Neural cell (in vitro differentiated cells): ENCODE measurements at regions not wholly inside any gene's neighbourhood (a gene's known extent, or its start where the extent isn't known, plus 50 kb on each side); places are given as distances from the start of the nearest gene placed in this dataset.

Source experiments
- H2AFZ ChIP-seq: fragments of 200-600, 300-800 bp; sonication (generic), shearing (Covaris generic); 2 replicates; pipeline ENCODE4 v1.6.0; 2014; ENCODE audit warnings: low read depth, mild to moderate bottlenecking, antibody characterized with exemption, low read length, moderate library complexity
- H3F3A ChIP-seq: fragments of 200-600 bp; shearing (Covaris generic); 2 replicates; pipeline ENCODE4 v1.6.1; 2016; ENCODE audit warnings: mild to moderate bottlenecking, moderate library complexity, mixed read lengths, antibody characterized with exemption, low read length; ENCODE audit not compliant: insufficient read depth, poor library complexity, severe bottlenecking
- H3K27ac ChIP-seq: fragments of 200-600, 300-800 bp; sonication (generic), shearing (Covaris generic); 2 replicates; pipeline ENCODE4 v1.5.1; 2014; ENCODE audit warnings: mild to moderate bottlenecking, low read length, moderate library complexity
- H3K27me3 ChIP-seq: fragments of 300-800, 200-600 bp; sonication (generic), shearing (Covaris generic); 2 replicates; pipeline ENCODE4 v1.6.0; 2014; ENCODE audit warnings: mild to moderate bottlenecking, low read depth, low read length, moderate library complexity; ENCODE audit not compliant: insufficient read depth
- H3K36me3 ChIP-seq: fragments of 300-800, 200-600 bp; sonication (generic), shearing (Covaris generic); 2 replicates; pipeline ENCODE4 v1.5.1; 2014; ENCODE audit warnings: mild to moderate bottlenecking, antibody characterized with exemption, low read length, moderate library complexity; ENCODE audit not compliant: insufficient read depth
- H3K4me2 ChIP-seq: fragments of 300-800, 200-600 bp; sonication (generic), shearing (Covaris generic); 2 replicates; pipeline ENCODE4 v1.6.0; 2014; ENCODE audit warnings: mild to moderate bottlenecking, low read length
- H3K4me3 ChIP-seq: fragments of 300-800, 200-600 bp; sonication (generic), shearing (Covaris generic); 2 replicates; pipeline ENCODE4 v1.5.1; 2014; ENCODE audit warnings: mild to moderate bottlenecking, low read length, moderate library complexity
- H3K79me2 ChIP-seq: fragments of 200-600 bp; shearing (Covaris generic); replicated peaks from 2 replicates; pipeline ENCODE4 v1.6.0; 2014; ENCODE audit warnings: mild to moderate bottlenecking, low read length, moderate library complexity; ENCODE audit not compliant: insufficient read depth
- H3K9ac ChIP-seq: fragments of 300-800, 200-600 bp; sonication (generic), shearing (Covaris generic); 2 replicates; pipeline ENCODE4 v1.6.1; 2016; ENCODE audit warnings: mild to moderate bottlenecking, low read length, mixed read lengths
- H3K9me2 ChIP-seq: fragments of 200-600 bp; shearing (Covaris generic); 2 replicates; pipeline ENCODE4 v1.6.1; 2016; ENCODE audit warnings: mild to moderate bottlenecking, low read length, mixed read lengths; ENCODE audit not compliant: insufficient read depth
- H3K9me3 ChIP-seq: fragments of 200-600, 300-800 bp; sonication (generic), shearing (Covaris generic); 2 replicates; pipeline ENCODE4 v1.6.1; 2016; ENCODE audit warnings: mild to moderate bottlenecking, mixed run types, low read length, moderate library complexity, mixed read lengths
- H4K20me1 ChIP-seq: fragments of 200-600 bp; shearing (Covaris generic); 2 replicates; pipeline ENCODE4 v1.6.1; 2016; ENCODE audit warnings: mild to moderate bottlenecking, mixed run types; ENCODE audit not compliant: insufficient read depth
- CTCF ChIP-seq: fragments of 450-650 bp; IDR thresholded peaks from 2 replicates; pipeline ENCODE4 v1.5.1; 2014; ENCODE audit warnings: antibody characterized with exemption, mild to moderate bottlenecking, moderate library complexity; ENCODE audit not compliant: poor library complexity, severe bottlenecking
- EP300 ChIP-seq: fragments of 450-650 bp; conservative IDR thresholded peaks from 2 replicates; pipeline ENCODE4 v1.6.1; 2014; ENCODE audit warnings: antibody characterized with exemption, mild to moderate bottlenecking, moderate library complexity; ENCODE audit not compliant: poor library complexity, severe bottlenecking
- EZH2 ChIP-seq: fragments of 200-600, 300-800 bp; shearing (Covaris generic), sonication (generic); IDR thresholded peaks from 2 replicates; pipeline ENCODE4 v1.6.1; 2014; ENCODE audit warnings: antibody characterized with exemption, low read length, borderline replicate concordance, mild to moderate bottlenecking; ENCODE audit not compliant: insufficient read depth, poor library complexity, severe bottlenecking
- MXI1 ChIP-seq: fragments of 450-650 bp; conservative IDR thresholded peaks from 2 replicates; pipeline ENCODE4 v1.6.1; 2014; ENCODE audit warnings: antibody characterized with exemption, mild to moderate bottlenecking; ENCODE audit not compliant: poor library complexity, severe bottlenecking
- RAD21 ChIP-seq: fragments of 450-650 bp; conservative IDR thresholded peaks from 2 replicates; pipeline ENCODE4 v1.6.1; 2014; ENCODE audit warnings: antibody characterized with exemption, mild to moderate bottlenecking, moderate library complexity
- SMC3 ChIP-seq: fragments of 450-650 bp; conservative IDR thresholded peaks from 2 replicates; pipeline ENCODE4 v1.6.1; 2014; ENCODE audit warnings: antibody characterized with exemption, mild to moderate bottlenecking, moderate library complexity; ENCODE audit not compliant: poor library complexity
- TAF1 ChIP-seq: IDR thresholded peaks from 2 replicates; pipeline ENCODE4 v1.6.1; 2012; ENCODE audit warnings: low read depth
- TF ChIP-seq, protein P1 (sequence below): IDR thresholded peaks from 2 replicates; pipeline ENCODE4 v1.6.1; 2012; ENCODE audit warnings: borderline replicate concordance

DNA sequence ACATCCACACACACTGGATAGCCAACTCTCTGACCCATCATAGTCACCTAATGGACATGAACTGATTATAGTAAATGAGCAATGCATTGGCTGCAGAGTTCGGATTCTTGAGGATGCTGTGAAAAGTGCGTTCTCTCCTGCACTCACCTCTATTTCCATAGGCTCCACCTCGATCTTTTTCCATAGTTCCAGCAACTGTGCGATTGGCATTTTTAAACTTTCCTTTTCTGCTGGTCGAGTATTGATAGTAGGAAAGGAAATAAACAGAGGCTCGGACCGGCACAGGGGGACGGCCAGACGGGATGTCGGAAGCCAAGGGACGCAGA is 94.4 kb downstream of the RNASET2 start:
- H3K79me2 ChIP-seq, result peaks cover 5% of the 10 kb centered on the region
- no peaks in the 10 kb centered on the region for H3K27me3 ChIP-seq
- no peaks in the 10 kb centered on the region for H3K36me3 ChIP-seq
- H4K20me1 ChIP-seq, result no peaks in the 10 kb centered on the region
- H3K4me3 ChIP-seq, result peak overlapping the region; percentile 85
- no peaks in the 10 kb centered on the region for H3K9me2 ChIP-seq
- no peaks in the 10 kb centered on the region for H3K9me3 ChIP-seq
- peak overlapping the region; percentile 62 for H3K27ac ChIP-seq
- H3K9ac ChIP-seq, result peak overlapping the region; percentile 77
- H3K4me2 ChIP-seq, result peak overlapping the region; percentile 78
- H3F3A ChIP-seq, result no peaks in the 10 kb centered on the region
- peak overlapping the region; percentile 67 for H2AFZ ChIP-seq
- TF ChIP-seq EZH2, result no peak
- TF ChIP-seq RAD21, result no peak
- TF ChIP-seq EP300, result no peak
- TF ChIP-seq MXI1, result no peak
- TF ChIP-seq, protein P1, sequence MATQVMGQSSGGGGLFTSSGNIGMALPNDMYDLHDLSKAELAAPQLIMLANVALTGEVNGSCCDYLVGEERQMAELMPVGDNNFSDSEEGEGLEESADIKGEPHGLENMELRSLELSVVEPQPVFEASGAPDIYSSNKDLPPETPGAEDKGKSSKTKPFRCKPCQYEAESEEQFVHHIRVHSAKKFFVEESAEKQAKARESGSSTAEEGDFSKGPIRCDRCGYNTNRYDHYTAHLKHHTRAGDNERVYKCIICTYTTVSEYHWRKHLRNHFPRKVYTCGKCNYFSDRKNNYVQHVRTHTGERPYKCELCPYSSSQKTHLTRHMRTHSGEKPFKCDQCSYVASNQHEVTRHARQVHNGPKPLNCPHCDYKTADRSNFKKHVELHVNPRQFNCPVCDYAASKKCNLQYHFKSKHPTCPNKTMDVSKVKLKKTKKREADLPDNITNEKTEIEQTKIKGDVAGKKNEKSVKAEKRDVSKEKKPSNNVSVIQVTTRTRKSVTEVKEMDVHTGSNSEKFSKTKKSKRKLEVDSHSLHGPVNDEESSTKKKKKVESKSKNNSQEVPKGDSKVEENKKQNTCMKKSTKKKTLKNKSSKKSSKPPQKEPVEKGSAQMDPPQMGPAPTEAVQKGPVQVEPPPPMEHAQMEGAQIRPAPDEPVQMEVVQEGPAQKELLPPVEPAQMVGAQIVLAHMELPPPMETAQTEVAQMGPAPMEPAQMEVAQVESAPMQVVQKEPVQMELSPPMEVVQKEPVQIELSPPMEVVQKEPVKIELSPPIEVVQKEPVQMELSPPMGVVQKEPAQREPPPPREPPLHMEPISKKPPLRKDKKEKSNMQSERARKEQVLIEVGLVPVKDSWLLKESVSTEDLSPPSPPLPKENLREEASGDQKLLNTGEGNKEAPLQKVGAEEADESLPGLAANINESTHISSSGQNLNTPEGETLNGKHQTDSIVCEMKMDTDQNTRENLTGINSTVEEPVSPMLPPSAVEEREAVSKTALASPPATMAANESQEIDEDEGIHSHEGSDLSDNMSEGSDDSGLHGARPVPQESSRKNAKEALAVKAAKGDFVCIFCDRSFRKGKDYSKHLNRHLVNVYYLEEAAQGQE, result no peak
- no peak for TF ChIP-seq CTCF
- TF ChIP-seq TAF1, result no peak

GRCh38 chr6:166861304-166861703 is 95.0 kb downstream of the RNASET2 start:
- no peaks in the 10 kb centered on the region for H3F3A ChIP-seq
- H3K9me3 ChIP-seq, result no peaks in the 10 kb centered on the region
- H3K79me2 ChIP-seq, result peaks cover 5% of the 10 kb centered on the region
- no peaks in the 10 kb centered on the region for H3K36me3 ChIP-seq
- TF ChIP-seq, protein P1, result no peak
- TF ChIP-seq RAD21, result no peak
- TF ChIP-seq EZH2, result no peak
- TF ChIP-seq TAF1, result no peak
- no peak for TF ChIP-seq CTCF
- no peak for TF ChIP-seq EP300
- TF ChIP-seq SMC3, result no peak
- H3K27me3 ChIP-seq, result no peaks in the 10 kb centered on the region
- no peaks in the 10 kb centered on the region for H3K9me2 ChIP-seq
- no peak overlapping the region for H2AFZ ChIP-seq
- H3K4me3 ChIP-seq, result peak overlapping the region; percentile 85
- no peak overlapping the region for H3K9ac ChIP-seq
- no peak overlapping the region for H3K27ac ChIP-seq
- no peaks in the 10 kb centered on the region for H4K20me1 ChIP-seq
- peak overlapping the region; percentile 78 for H3K4me2 ChIP-seq
